ENCODE measurements at regions not wholly inside any gene's neighbourhood (a gene's known extent, or its start where the extent isn't known, plus 50 kb on each side); places are given as distances from the start of the nearest gene placed in this dataset.

- TF ChIP-seq CTCF (conservative IDR thresholded peaks at IDR 0.05 in 1 of 2, IDR thresholded peaks at IDR 0.05 in 1 of 2; ENCODE audit: low read depth in 1 of 2, low read length in 2 of 2) (no peak), EZH2 (IDR thresholded peaks at IDR 0.05; ENCODE audit: low read length, missing control alignments) (no peak)
Observed at GRCh38 chr15:36409819-36410218, 169.6 kb upstream of the CDIN1 start.
